Keratinocyte (primary cell): ENCODE measurements at regions not wholly inside any gene's neighbourhood (a gene's known extent, or its start where the extent isn't known, plus 50 kb on each side); places are given as distances from the start of the nearest gene placed in this dataset.
"Not testable (repeated sequence)": the region's sequence is repeated elsewhere in the genome, so short reads cannot be mapped to it uniquely, and the experiment has no call there.

ENCODE experiments used
- DNase-seq: peaks from one replicate; pipeline ENCODE4 v3.0.0-alpha.2; 2011; ENCODE audit warnings: low read depth, missing footprints, low spot score
- FAIRE-seq: peaks from 2 replicates; lab custom pipeline; 2011; peaks lifted over from hg19 to GRCh38; lab: Jason Lieb, UNC
- H2AFZ ChIP-seq: 2 replicates; pipeline ENCODE4 v1.6.0; 2012; ENCODE audit warnings: low read length, control low read depth, inconsistent platforms; ENCODE audit not compliant: control insufficient read depth
- H3K27ac ChIP-seq: 2 replicates; pipeline ENCODE4 v1.5.1; 2011; ENCODE audit warnings: low read length; ENCODE audit not compliant: control insufficient read depth, insufficient read depth
- H3K27me3 ChIP-seq: 3 replicates; pipeline ENCODE4 v1.6.0; 2011; ENCODE audit warnings: low read length; ENCODE audit not compliant: control insufficient read depth, insufficient read depth; ENCODE audit errors: extremely low read depth
- H3K36me3 ChIP-seq, 2 experiments: 2 replicates in 1 of 2; 3 replicates in 1 of 2; pipeline ENCODE4 v1.5.1; 2011; ENCODE audit warnings: low read length in 2 of 2, mild to moderate bottlenecking in 1 of 2; ENCODE audit not compliant: control insufficient read depth in 2 of 2, insufficient read depth in 2 of 2; ENCODE audit errors: extremely low read depth in 1 of 2
- H3K4me1 ChIP-seq: 3 replicates; pipeline ENCODE4 v1.5.1; 2011; ENCODE audit warnings: low read length; ENCODE audit not compliant: control insufficient read depth, insufficient read depth; ENCODE audit errors: extremely low read depth
- H3K4me2 ChIP-seq: 3 replicates; pipeline ENCODE4 v1.6.0; 2011; ENCODE audit warnings: low read depth, low read length; ENCODE audit not compliant: control insufficient read depth, insufficient read depth; ENCODE audit errors: extremely low read depth
- H3K4me3 ChIP-seq, 3 experiments: fragments of 200-600 bp in 1 of 3; sonication (generic) in 1 of 3; 2 replicates in 2 of 3; 3 replicates in 1 of 3; pipeline ENCODE4 v1.5.1; 2011 to 2016; ENCODE audit warnings: low read length in 3 of 3, mild to moderate bottlenecking in 3 of 3, control low read depth in 2 of 3, inconsistent platforms in 1 of 3, low read depth in 1 of 3, mixed read lengths in 1 of 3, mixed run types in 1 of 3, moderate library complexity in 1 of 3; ENCODE audit not compliant: control insufficient read depth in 2 of 3, insufficient read depth in 2 of 3; ENCODE audit errors: extremely low read depth in 1 of 3
- H3K79me2 ChIP-seq: 2 replicates; pipeline ENCODE4 v1.6.0; 2012; ENCODE audit warnings: low read length; ENCODE audit not compliant: control insufficient read depth, insufficient read depth
- H3K9ac ChIP-seq: 3 replicates; pipeline ENCODE4 v1.6.0; 2011; ENCODE audit warnings: low read length; ENCODE audit not compliant: control insufficient read depth, insufficient read depth; ENCODE audit errors: extremely low read depth
- H3K9me1 ChIP-seq: 3 replicates; pipeline ENCODE4 v1.6.0; 2011; ENCODE audit warnings: low read length; ENCODE audit not compliant: control insufficient read depth, insufficient read depth; ENCODE audit errors: extremely low read depth
- H3K9me3 ChIP-seq: 2 replicates; pipeline ENCODE4 v1.5.1; 2012; ENCODE audit warnings: low read depth, low read length; ENCODE audit not compliant: control insufficient read depth
- H4K20me1 ChIP-seq: 3 replicates; pipeline ENCODE4 v1.6.0; 2011; ENCODE audit warnings: low read length; ENCODE audit not compliant: control insufficient read depth, insufficient read depth; ENCODE audit errors: extremely low read depth
- EZH2 ChIP-seq: IDR thresholded peaks from one replicate; pipeline ENCODE4 v1.6.1; 2012; ENCODE audit warnings: inconsistent platforms, mild to moderate bottlenecking, low read length, moderate library complexity
- dilution Hi-C: fragments of 300-500 bp; cut with MboI; formaldehyde crosslinking; loops from one replicate; pipeline ENCODE4 v1.7.0; 2020; ENCODE audit warnings: low sequenced_read_pairs; ENCODE audit not compliant: extremely low pct_ligation_motif_present
- TF ChIP-seq, protein P1 (sequence below), 3 experiments: IDR thresholded peaks in 1 of 3; conservative IDR thresholded peaks in 1 of 3; optimal IDR thresholded peaks in 1 of 3; 2 replicates in 2 of 3; 3 replicates in 1 of 3; pipeline versions ENCODE3 to v1.5.1; 2011; ENCODE audit warnings: low read length in 3 of 3, mild to moderate bottlenecking in 3 of 3, moderate library complexity in 2 of 3, control low read depth in 1 of 3, inconsistent platforms in 1 of 3; ENCODE audit not compliant: insufficient read depth in 2 of 3; ENCODE audit errors: extremely low read depth in 1 of 3

GRCh38 chr7:84880326-84880997 is 306.4 kb downstream of the SEMA3D start:
- H2AFZ ChIP-seq, DNase-seq, H3K4me1 ChIP-seq, H3K9me1 ChIP-seq, H3K79me2 ChIP-seq, dilution Hi-C loops, H3K4me2 ChIP-seq, H3K36me3 ChIP-seq, H3K9me3 ChIP-seq, H3K27ac ChIP-seq, FAIRE-seq, H4K20me1 ChIP-seq, H3K4me3 ChIP-seq, H3K9ac ChIP-seq, H3K27me3 ChIP-seq: not testable (repeated sequence)

GRCh38 chr7:84879570-84880325 is 307.1 kb downstream of the SEMA3D start:
- no peaks in the 10 kb centered on the region for H3K36me3 ChIP-seq
- H3K27ac ChIP-seq = no peak overlapping the region
- FAIRE-seq (no peak), DNase-seq (no peak)
- H3K27me3 ChIP-seq = peaks cover 3% of the 10 kb centered on the region
- no peak overlapping the region for H2AFZ ChIP-seq
- no peaks in the 10 kb centered on the region for H3K79me2 ChIP-seq
- H3K9me3 ChIP-seq = no peaks in the 10 kb centered on the region
- H3K4me2 ChIP-seq = no peak overlapping the region
- no peak overlapping the region for H3K9ac ChIP-seq
- TF ChIP-seq EZH2 = no peak
- TF ChIP-seq, protein P1, sequence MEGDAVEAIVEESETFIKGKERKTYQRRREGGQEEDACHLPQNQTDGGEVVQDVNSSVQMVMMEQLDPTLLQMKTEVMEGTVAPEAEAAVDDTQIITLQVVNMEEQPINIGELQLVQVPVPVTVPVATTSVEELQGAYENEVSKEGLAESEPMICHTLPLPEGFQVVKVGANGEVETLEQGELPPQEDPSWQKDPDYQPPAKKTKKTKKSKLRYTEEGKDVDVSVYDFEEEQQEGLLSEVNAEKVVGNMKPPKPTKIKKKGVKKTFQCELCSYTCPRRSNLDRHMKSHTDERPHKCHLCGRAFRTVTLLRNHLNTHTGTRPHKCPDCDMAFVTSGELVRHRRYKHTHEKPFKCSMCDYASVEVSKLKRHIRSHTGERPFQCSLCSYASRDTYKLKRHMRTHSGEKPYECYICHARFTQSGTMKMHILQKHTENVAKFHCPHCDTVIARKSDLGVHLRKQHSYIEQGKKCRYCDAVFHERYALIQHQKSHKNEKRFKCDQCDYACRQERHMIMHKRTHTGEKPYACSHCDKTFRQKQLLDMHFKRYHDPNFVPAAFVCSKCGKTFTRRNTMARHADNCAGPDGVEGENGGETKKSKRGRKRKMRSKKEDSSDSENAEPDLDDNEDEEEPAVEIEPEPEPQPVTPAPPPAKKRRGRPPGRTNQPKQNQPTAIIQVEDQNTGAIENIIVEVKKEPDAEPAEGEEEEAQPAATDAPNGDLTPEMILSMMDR (optimal IDR thresholded peaks at IDR 0.05 in 1 of 3, IDR thresholded peaks at IDR 0.05 in 1 of 3, conservative IDR thresholded peaks at IDR 0.05 in 1 of 3; ENCODE audit: extremely low read depth in 1 of 3, insufficient read depth in 2 of 3, low read length in 3 of 3) = no peak
- H3K9me1 ChIP-seq = no peaks in the 10 kb centered on the region
- H3K4me3 ChIP-seq = no peak overlapping the region
- dilution Hi-C loops = no loop called here
- no peaks in the 10 kb centered on the region for H3K4me1 ChIP-seq
- no peaks in the 10 kb centered on the region for H4K20me1 ChIP-seq
